B cell (primary cell): ENCODE measurements at regions not wholly inside any gene's neighbourhood (a gene's known extent, or its start where the extent isn't known, plus 50 kb on each side); places are given as distances from the start of the nearest gene placed in this dataset.

Experiments
- CTCF ChIP-seq: fragments of 200-600 bp; IDR thresholded peaks from one replicate; pipeline ENCODE4 v1.8.0; 2022; ENCODE audit warnings: antibody characterized with exemption, mild to moderate bottlenecking
- EZH2 ChIP-seq: IDR thresholded peaks from 2 replicates; pipeline ENCODE4 v1.6.1; 2012; ENCODE audit warnings: borderline replicate concordance, low read depth, mild to moderate bottlenecking, moderate library complexity, low read length; ENCODE audit not compliant: insufficient read depth, poor library complexity, severe bottlenecking

GRCh38 chr1:189654906-189655305 lies 822.8 kb downstream of the BRINP3 start:
- TF ChIP-seq CTCF = no peak
- TF ChIP-seq EZH2 = no peak
